GM12873 (cell line): ENCODE measurements at regions not wholly inside any gene's neighbourhood (a gene's known extent, or its start where the extent isn't known, plus 50 kb on each side); places are given as distances from the start of the nearest gene placed in this dataset.

Source experiments
- CTCF ChIP-seq: IDR thresholded peaks from 2 replicates; pipeline ENCODE4 v1.5.1; 2012; ENCODE audit warnings: low read depth, mild to moderate bottlenecking, moderate library complexity, low read length, control low read depth; ENCODE audit not compliant: insufficient read depth; ENCODE audit errors: missing control alignments

- TF ChIP-seq CTCF: no peak
These were observed 643.1 kb upstream of the LRRTM1 start for GRCh38 chr2:80947601-80948130.

GRCh38 chr2:80943487-80943886, 638.9 kb upstream of the LRRTM1 start:
- TF ChIP-seq CTCF: no peak

GRCh38 chr2:80942766-80943165, 638.2 kb upstream of the LRRTM1 start:
- TF ChIP-seq CTCF: no peak

GRCh38 chr2:80938463-80938862, 633.9 kb upstream of the LRRTM1 start:
- TF ChIP-seq CTCF: no peak

- no peak for TF ChIP-seq CTCF
These were observed 626.2 kb upstream of the LRRTM1 start for GRCh38 chr2:80930777-80931176.

GRCh38 chr2:80926168-80926567, 621.6 kb upstream of the LRRTM1 start:
- TF ChIP-seq CTCF: no peak

- no peak for TF ChIP-seq CTCF
These were observed 592.0 kb upstream of the LRRTM1 start for GRCh38 chr2:80896576-80896975.
